HL-60 (cell line): ENCODE measurements at regions not wholly inside any gene's neighbourhood (a gene's known extent, or its start where the extent isn't known, plus 50 kb on each side); places are given as distances from the start of the nearest gene placed in this dataset.

ENCODE experiments used
- DNase-seq, 2 experiments: peaks; one replicate each; pipeline ENCODE4 v3.0.0-alpha.2; 2010 to 2020; ENCODE audit warnings: low read depth in 1 of 2, low spot score in 1 of 2
- H3K27ac ChIP-seq: fragments of 250-450 bp; sonication (Bioruptor Pico); replicated peaks from 2 replicates; pipeline ENCODE4 v1.5.1; 2020; ENCODE audit warnings: mild to moderate bottlenecking, moderate library complexity
- H3K27me3 ChIP-seq: fragments of 250-450 bp; sonication (Bioruptor Pico); 2 replicates; pipeline ENCODE4 v1.5.1; 2021; ENCODE audit warnings: mild to moderate bottlenecking, moderate library complexity; ENCODE audit not compliant: insufficient read depth, poor library complexity, severe bottlenecking
- H3K4me3 ChIP-seq: replicated peaks from 2 replicates; pipeline ENCODE4 v1.5.1; 2011; ENCODE audit warnings: mild to moderate bottlenecking, control low read depth, low read length; ENCODE audit not compliant: insufficient read depth
- GABPA ChIP-seq: IDR thresholded peaks from 2 replicates; pipeline ENCODE4 v1.6.1; 2012; ENCODE audit warnings: low read depth
- POLR2AphosphoS5 ChIP-seq: IDR thresholded peaks from 2 replicates; pipeline ENCODE4 v1.6.1; 2012; ENCODE audit warnings: low read depth
- SPI1 ChIP-seq: IDR thresholded peaks from 2 replicates; pipeline ENCODE4 v1.6.1; 2012; ENCODE audit warnings: low read depth, mild to moderate bottlenecking, borderline replicate concordance
- TF ChIP-seq, protein P1 (sequence below): IDR thresholded peaks from one replicate; pipeline ENCODE4 v1.5.1; 2011; ENCODE audit warnings: low read length, control low read depth, inconsistent platforms; ENCODE audit not compliant: insufficient read depth
- TF ChIP-seq, protein P2 (sequence below): IDR thresholded peaks from 2 replicates; pipeline ENCODE4 v1.6.1; 2012; ENCODE audit warnings: low read depth; ENCODE audit not compliant: insufficient replicate concordance

DNA sequence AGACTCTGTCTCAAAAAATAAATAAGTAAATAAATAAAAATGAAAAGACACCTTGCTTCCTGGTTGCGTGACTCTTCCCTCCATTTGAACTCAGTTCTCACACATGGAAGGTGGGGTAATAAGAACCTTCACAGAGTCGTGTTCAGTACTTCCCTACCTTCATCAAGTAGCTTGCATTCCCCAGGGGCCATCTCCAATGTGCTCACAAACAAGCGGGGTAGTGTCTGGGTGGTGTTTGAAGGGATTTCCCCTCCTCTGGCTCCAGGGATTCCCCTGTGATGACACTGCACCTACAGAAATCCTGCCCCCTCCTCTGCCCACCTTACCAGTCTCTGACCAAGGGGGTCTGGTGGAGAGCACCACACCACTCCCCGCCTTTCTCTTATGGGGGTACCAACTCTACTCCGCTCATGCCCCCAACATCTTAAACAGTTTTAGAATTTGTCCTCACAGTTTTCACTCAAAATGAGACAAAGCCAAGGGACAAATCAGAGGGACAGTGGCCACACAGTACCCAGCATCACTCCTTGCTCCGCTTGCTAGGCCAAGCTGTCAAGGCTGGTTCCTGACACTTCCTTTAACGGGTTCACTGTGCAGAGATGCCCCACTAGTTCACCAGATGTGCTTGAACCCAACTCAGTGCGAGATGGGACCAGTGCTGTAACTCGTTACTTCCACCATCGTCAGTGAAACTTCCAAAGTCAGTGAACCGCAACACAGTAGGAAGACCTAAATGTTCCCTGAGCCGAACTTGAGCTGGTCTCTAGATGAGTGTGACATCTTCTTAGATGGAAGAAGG is 69.1 kb downstream of the COPRS start:
- Histone ChIP-seq H3K27ac (no peak overlapping the region), H3K27me3 (no peaks in the 10 kb centered on the region), H3K4me3 (no peak overlapping the region)
- TF ChIP-seq, protein P1, sequence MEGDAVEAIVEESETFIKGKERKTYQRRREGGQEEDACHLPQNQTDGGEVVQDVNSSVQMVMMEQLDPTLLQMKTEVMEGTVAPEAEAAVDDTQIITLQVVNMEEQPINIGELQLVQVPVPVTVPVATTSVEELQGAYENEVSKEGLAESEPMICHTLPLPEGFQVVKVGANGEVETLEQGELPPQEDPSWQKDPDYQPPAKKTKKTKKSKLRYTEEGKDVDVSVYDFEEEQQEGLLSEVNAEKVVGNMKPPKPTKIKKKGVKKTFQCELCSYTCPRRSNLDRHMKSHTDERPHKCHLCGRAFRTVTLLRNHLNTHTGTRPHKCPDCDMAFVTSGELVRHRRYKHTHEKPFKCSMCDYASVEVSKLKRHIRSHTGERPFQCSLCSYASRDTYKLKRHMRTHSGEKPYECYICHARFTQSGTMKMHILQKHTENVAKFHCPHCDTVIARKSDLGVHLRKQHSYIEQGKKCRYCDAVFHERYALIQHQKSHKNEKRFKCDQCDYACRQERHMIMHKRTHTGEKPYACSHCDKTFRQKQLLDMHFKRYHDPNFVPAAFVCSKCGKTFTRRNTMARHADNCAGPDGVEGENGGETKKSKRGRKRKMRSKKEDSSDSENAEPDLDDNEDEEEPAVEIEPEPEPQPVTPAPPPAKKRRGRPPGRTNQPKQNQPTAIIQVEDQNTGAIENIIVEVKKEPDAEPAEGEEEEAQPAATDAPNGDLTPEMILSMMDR, result no peak
- TF ChIP-seq, protein P2, sequence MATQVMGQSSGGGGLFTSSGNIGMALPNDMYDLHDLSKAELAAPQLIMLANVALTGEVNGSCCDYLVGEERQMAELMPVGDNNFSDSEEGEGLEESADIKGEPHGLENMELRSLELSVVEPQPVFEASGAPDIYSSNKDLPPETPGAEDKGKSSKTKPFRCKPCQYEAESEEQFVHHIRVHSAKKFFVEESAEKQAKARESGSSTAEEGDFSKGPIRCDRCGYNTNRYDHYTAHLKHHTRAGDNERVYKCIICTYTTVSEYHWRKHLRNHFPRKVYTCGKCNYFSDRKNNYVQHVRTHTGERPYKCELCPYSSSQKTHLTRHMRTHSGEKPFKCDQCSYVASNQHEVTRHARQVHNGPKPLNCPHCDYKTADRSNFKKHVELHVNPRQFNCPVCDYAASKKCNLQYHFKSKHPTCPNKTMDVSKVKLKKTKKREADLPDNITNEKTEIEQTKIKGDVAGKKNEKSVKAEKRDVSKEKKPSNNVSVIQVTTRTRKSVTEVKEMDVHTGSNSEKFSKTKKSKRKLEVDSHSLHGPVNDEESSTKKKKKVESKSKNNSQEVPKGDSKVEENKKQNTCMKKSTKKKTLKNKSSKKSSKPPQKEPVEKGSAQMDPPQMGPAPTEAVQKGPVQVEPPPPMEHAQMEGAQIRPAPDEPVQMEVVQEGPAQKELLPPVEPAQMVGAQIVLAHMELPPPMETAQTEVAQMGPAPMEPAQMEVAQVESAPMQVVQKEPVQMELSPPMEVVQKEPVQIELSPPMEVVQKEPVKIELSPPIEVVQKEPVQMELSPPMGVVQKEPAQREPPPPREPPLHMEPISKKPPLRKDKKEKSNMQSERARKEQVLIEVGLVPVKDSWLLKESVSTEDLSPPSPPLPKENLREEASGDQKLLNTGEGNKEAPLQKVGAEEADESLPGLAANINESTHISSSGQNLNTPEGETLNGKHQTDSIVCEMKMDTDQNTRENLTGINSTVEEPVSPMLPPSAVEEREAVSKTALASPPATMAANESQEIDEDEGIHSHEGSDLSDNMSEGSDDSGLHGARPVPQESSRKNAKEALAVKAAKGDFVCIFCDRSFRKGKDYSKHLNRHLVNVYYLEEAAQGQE, result no peak
- TF ChIP-seq GABPA (no peak), SPI1 (no peak), POLR2AphosphoS5 (no peak)
- no peak for DNase-seq

DNA sequence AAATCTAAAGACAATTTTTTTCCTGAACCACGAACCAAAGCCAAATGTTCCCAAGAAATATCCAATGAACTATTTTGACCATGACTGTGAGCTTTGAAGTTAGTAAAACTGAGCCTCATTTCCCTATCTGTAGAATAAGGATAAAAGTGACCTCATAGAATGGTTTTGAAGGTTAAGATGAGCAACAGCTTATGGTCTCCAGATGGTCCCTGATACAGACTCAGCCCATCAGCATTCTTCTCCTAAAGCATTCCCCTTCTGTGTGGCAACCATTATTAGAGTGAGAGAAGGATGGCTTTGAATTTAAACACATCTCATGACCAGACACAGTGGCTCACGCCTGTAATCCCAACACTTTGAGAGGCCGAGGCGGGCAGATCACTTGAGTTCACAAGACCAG is 70.1 kb downstream of the COPRS start:
- TF ChIP-seq, protein P2, result no peak
- TF ChIP-seq SPI1, result no peak
- TF ChIP-seq GABPA, result no peak
- TF ChIP-seq POLR2AphosphoS5, result no peak
- TF ChIP-seq, protein P1, result no peak
- no peak overlapping the region for H3K4me3 ChIP-seq
- no peak for DNase-seq
- H3K27ac ChIP-seq, result no peak overlapping the region
- H3K27me3 ChIP-seq, result no peaks in the 10 kb centered on the region

DNA sequence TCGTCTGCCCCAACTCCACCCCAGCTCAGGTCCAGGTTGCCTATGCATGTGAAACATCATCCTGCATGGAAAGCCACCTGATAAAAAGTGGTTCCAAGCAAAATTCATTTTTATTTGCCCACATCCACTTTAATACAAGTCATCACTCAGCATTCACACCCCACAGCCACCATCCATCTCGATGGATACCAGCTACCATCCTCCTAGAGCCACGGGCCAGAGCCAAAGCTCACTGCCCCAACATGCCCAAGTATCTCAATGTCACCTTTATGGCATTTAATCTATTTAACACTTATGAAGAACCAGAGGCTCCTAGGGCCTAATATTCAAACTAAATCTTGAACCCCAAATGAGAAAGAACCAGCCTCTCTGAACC is 70.5 kb downstream of the COPRS start:
- no peak overlapping the region for H3K27ac ChIP-seq
- no peaks in the 10 kb centered on the region for H3K27me3 ChIP-seq
- no peak for TF ChIP-seq POLR2AphosphoS5
- TF ChIP-seq GABPA, result no peak
- TF ChIP-seq, protein P1, result no peak
- TF ChIP-seq SPI1, result no peak
- TF ChIP-seq, protein P2, result no peak
- DNase-seq, result no peak
- H3K4me3 ChIP-seq, result no peak overlapping the region
